K562 (cell line): ENCODE measurements at regions not wholly inside any gene's neighbourhood (a gene's known extent, or its start where the extent isn't known, plus 50 kb on each side); places are given as distances from the start of the nearest gene placed in this dataset.

ENCODE experiments used
- ETV5 ChIP-seq: sonication (generic); formaldehyde crosslinking; IDR thresholded peaks from 2 replicates; pipeline ENCODE4 v1.4.0; 2020; ENCODE audit warnings: low read depth, mild to moderate bottlenecking, missing genetic modification reagents
- EWSR1 ChIP-seq: fragments of 450-650 bp; IDR thresholded peaks from 2 replicates; pipeline ENCODE4 v1.6.1; 2018; ENCODE audit warnings: borderline replicate concordance, mild to moderate bottlenecking, low read depth, moderate library complexity; ENCODE audit not compliant: partially characterized antibody
- FOXM1 ChIP-seq, 2 experiments: fragments of 450-650 bp in 1 of 2; sonication (generic) in 1 of 2; formaldehyde crosslinking in 1 of 2; IDR thresholded peaks; 2 replicates each; pipeline versions ENCODE4 v1.6.1 to v1.9.0; 2017 to 2022; ENCODE audit warnings: low read depth in 2 of 2, mild to moderate bottlenecking in 2 of 2, missing genetic modification reagents in 1 of 2, moderate library complexity in 1 of 2
- HMG20A ChIP-seq: fragments of 450-650 bp; formaldehyde crosslinking; conservative IDR thresholded peaks from 2 replicates; pipeline ENCODE4 v1.4.0; 2020; ENCODE audit warnings: mild to moderate bottlenecking, mixed read lengths
- HNRNPL ChIP-seq: fragments of 200-400 bp; formaldehyde crosslinking; IDR thresholded peaks from 2 replicates; pipeline ENCODE4 v1.6.1; 2017; ENCODE audit warnings: low read depth, mild to moderate bottlenecking, low read length
- JUND ChIP-seq, 2 experiments: IDR thresholded peaks; 2 replicates in 1 of 2; 3 replicates in 1 of 2; pipeline ENCODE4 v1.6.1; 2011; ENCODE audit warnings: borderline replicate concordance in 2 of 2, low read depth in 2 of 2, low read length in 2 of 2, improper control_type of control experiment in 1 of 2, missing biosample characterization in 1 of 2, missing genetic modification characterization in 1 of 2, missing genetic modification reagents in 1 of 2
- KLF10 ChIP-seq: fragments of 250-450 bp; sonication (Bioruptor Pico); IDR thresholded peaks from 2 replicates; pipeline ENCODE4 v1.6.1; 2021; ENCODE audit warnings: matching md5 sums
- PRDM10 ChIP-seq: fragments of 450-650 bp; IDR thresholded peaks from 2 replicates; pipeline ENCODE4 v1.6.1; 2018; ENCODE audit not compliant: partially characterized antibody
- RBM17 ChIP-seq: fragments of 200-400 bp; formaldehyde crosslinking; IDR thresholded peaks from 2 replicates; pipeline ENCODE4 v1.6.1; 2017; ENCODE audit warnings: low read depth, mild to moderate bottlenecking, low read length, borderline replicate concordance
- THAP7 ChIP-seq: fragments of 250-450 bp; sonication (Bioruptor Pico); IDR thresholded peaks from 2 replicates; pipeline ENCODE4 v1.5.0; 2021
- ZBTB5 ChIP-seq: fragments of 450-650 bp; IDR thresholded peaks from 2 replicates; pipeline ENCODE4 v1.6.1; 2017; ENCODE audit warnings: antibody characterized with exemption
- ZMIZ1 ChIP-seq, 2 experiments: fragments of 150-350 bp in 1 of 2; IDR thresholded peaks; 2 replicates each; pipeline ENCODE4 v1.6.1; 2012 to 2016; ENCODE audit warnings: low read depth in 2 of 2, low read length in 2 of 2, mild to moderate bottlenecking in 1 of 2, moderate library complexity in 1 of 2
- ZNF445 ChIP-seq: fragments of 250-450 bp; sonication (Bioruptor Pico); IDR thresholded peaks from 2 replicates; pipeline ENCODE4 v1.4.0; 2020; ENCODE audit warnings: low read depth, mild to moderate bottlenecking, moderate library complexity
- ZNF589 ChIP-seq: fragments of 200-800 bp; sonication (Bioruptor generic); IDR thresholded peaks from 2 replicates; pipeline ENCODE4 v1.6.1; 2016; ENCODE audit warnings: low read depth, missing genetic modification characterization, missing compliant biosample characterization

GRCh38 chr3:124621498-124621897 is 108.8 kb upstream of the UMPS start (continued):
- TF ChIP-seq ETV5 (no peak), ZNF445 (CRISPR knock-in tag) (no peak), ZMIZ1 (IDR thresholded peaks at IDR 0.05; ENCODE audit: low read depth in 2 of 2, low read length in 2 of 2) (peak in 1 of 2 experiments; percentile 24; a peak in 1 of 4 replicates), ZNF589 (no peak; the same call in 1 of the 2 replicates), FOXM1 (IDR thresholded peaks at IDR 0.05; ENCODE audit: low read depth) (no peak), FOXM1 (CRISPR knock-in tag; IDR thresholded peaks at IDR 0.05; ENCODE audit: low read depth) (no peak), ZBTB5 (no peak), HNRNPL (no peak), EWSR1 (no peak), RBM17 (no peak), KLF10 (CRISPR knock-in tag) (no peak), JUND (IDR thresholded peaks at IDR 0.05; ENCODE audit: borderline replicate concordance, low read depth, low read length) (no peak), JUND (tag; IDR thresholded peaks at IDR 0.05; ENCODE audit: borderline replicate concordance, low read depth, low read length) (peak; percentile 27; the same call in 1 of the 3 replicates), PRDM10 (peak; percentile 19), HMG20A (CRISPR knock-in tag) (no peak), THAP7 (CRISPR knock-in tag) (no peak)
